Fibroblast of upper back skin (primary cell): ENCODE measurements at regions not wholly inside any gene's neighbourhood (a gene's known extent, or its start where the extent isn't known, plus 50 kb on each side); places are given as distances from the start of the nearest gene placed in this dataset.

Experiments used
- DNase-seq: peaks from one replicate; pipeline ENCODE4 v3.0.0-alpha.2; 2013

DNA sequence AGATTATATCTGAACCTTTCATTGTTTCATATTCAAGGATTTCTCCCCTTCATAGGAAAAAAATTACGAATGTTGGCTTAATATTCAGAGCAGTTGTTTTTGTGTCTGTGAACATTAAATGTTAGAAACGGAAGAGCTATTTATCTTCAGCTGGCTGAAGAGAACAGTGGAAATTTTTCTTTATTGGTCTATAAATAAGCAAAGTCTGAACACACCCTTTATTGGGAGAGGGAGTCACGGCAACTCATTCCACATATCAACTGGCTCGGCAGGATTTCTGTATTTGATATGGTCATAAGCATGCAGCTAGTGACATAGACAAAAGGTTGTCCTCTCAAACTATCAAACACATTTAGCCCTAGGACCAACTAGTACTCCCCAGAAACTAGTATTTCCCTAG lies 468.4 kb upstream of the HNRNPA3 start:
- no peak for DNase-seq

DNA sequence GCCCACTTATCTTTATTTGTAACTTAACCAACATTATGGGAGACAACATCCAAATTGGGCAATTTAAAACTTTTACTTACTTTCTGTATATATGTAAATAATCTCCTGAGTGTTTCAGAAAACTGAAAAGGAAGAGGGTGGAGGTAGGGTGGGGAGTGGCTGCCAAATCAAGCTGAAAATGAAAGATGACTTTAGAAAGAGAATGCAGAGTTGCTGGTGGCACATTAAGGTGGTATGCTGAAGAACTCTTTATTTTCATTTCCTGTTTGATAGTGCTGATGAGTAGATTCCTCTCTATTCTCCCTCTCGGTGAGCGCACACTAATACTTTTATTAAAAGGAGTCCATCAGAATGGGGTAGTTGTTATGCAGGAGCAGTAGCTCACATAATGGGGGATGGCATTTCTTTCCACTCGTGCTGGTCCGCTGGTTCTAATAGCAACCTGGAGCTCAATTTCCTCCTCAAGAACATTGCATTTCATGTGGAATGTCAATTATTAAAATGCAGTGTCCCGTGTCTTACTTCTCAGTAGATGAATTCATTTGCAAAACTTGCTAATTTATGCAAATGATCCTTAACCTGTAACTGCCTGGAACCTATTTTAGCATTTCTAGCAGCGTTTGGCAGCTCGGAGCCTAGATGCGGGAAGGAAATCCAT lies 466.9 kb upstream of the HNRNPA3 start:
- no peak for DNase-seq

DNA sequence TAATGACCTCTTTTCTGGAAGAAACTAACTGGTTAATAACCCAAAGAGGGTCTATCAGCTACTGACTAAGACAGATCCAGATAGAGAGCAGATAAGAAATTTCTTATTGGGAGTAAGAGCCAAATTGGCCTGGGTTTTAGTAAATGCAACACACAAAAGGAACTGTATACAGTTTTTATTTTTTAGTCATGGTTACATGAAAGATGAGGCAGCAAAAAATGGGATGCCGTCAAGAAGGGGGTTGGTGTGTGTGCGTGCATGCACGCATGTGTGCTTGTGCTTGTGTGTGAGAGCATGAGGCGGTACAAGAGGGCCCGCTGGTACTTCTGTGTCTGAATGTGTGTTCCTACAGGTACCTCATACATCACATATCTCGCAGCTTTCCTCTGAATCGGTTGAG lies 466.2 kb upstream of the HNRNPA3 start:
- no peak for DNase-seq

DNA sequence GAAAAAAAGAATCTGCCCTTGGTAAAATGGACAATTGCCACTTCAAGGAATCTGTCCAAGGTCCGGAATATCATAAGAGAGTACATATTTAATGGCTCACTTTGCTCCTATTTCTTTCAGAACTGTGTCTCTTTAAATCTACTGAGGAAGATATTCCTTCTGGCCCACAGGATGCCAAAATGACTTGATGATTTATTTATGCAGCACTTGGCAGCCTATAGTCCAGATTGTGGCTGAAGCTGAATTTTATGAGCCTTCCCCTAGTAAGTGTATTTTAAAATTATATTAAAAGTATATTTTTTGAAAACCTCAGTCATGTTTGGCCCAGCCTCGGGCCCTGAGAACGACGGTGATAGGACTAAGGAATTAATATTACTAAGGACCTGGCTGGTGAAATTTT lies 465.1 kb upstream of the HNRNPA3 start:
- peak; percentile 50 for DNase-seq

DNA sequence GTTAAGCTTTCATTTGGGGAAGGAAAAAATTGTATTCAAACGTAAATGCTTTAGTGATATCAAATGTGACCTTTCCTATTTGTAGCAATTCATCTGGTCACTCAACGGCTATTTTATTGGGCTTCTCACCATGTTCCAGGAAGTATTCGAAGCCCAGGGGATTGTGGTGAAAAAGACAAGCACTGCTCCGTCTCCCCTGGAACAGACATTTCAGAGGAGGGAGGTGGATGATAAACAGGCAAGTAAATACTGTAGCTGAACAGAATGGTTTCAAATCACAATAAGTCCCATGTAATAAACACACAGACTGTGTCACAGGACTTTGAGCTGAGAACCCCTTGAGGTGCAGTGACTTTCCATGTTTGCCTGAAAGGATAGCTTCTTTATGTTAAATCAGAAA lies 464.7 kb upstream of the HNRNPA3 start:
- peak; percentile 2 for DNase-seq

DNA sequence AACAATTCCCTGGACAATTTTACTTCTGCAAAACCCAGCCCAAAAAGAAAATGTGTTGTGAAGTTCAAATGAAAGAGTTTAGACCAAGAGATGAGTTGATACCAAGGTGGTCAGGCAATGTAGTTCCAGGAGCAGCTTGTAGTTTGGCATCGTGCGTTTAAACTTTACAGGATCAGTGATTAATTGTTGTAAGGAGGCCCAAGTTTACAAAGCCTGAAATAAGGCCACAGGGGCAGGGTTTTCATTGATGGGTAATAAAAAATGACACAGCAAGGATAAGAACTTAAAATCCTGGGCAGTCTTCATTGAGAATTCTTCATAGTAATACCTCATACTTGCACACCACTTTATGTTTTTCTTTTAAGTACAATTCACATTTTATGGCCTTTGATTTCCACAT lies 463.9 kb upstream of the HNRNPA3 start:
- DNase-seq = peak; percentile 2

DNA sequence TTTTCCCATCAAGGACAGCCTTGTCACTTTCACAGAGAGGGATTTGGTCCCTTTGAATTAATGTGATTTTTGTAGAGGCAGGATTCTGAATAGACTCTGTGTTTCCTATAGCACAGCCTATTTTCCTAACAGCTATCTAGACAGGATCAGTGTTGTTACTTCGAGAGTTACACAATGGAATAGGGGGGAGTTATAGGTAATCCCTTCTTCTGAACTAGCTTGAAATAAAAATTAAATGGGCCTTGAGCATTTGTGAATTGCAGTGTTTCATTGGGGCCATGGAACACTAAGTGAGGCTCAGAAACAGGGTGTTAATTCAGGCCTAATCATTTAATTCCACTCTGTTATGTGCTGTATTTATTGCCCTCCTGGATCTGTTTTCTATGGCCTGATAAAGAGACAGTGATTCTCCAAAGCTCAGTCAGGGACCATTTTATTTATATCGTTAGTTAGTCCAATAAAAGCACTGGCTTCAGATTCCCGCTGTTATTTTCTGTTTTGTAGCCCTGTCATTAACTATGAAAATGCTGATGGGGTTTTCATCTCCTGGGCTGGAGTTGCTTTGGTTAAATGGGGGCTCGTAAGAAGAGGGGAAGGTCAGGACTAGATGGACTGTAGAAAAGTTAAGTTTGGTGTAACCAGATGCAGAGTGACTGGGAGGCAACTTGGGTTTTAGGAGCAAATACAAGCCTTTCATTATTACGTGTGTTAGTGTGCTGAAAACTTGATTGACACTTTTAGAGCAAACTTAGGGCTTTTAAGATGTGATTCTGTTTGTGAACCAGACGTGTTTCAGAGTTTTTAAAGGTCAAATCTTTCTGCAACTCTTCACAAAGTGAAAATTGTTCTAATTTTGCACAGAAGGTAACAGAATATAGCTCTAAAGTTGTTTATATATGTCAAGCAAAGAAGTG lies 461.0 kb upstream of the HNRNPA3 start:
- no peak for DNase-seq

DNA sequence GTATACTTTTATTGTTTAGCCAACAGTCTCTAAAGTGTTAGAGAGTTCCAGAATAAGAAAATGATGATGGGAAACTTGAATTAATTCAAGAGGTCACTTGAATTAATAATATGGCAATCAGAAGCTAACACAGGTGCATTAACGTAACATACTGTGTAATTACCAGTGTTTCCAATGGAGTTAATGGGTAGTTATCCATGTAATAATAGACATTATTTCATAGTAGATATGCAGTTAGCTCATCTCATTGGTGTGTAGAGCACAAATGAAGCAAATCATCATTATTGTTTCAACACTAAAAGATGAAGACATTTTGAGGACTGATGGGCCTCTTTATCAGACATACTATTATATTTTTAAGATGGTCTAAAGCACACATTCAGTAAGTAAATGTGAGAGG lies 460.3 kb upstream of the HNRNPA3 start:
- DNase-seq = no peak

DNA sequence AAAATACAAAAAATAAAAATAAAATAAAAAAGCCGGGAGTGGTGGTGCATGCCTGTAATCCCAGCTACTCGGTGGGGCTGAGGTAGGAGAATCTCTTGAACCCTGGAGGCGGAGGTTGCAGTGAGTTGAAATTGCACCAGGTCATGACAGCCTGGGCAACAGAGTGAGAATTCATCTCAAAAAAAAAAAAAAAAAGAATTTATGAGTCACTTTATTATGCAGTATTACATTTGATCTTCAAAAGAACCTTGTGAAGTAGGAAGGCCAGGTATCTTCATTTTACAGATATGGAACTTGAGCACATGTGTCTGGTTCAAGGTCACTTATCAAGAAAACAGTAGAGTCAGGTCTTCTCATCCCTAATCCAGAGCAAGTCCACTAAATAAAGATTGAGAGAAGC lies 459.4 kb upstream of the HNRNPA3 start:
- DNase-seq = no peak

DNA sequence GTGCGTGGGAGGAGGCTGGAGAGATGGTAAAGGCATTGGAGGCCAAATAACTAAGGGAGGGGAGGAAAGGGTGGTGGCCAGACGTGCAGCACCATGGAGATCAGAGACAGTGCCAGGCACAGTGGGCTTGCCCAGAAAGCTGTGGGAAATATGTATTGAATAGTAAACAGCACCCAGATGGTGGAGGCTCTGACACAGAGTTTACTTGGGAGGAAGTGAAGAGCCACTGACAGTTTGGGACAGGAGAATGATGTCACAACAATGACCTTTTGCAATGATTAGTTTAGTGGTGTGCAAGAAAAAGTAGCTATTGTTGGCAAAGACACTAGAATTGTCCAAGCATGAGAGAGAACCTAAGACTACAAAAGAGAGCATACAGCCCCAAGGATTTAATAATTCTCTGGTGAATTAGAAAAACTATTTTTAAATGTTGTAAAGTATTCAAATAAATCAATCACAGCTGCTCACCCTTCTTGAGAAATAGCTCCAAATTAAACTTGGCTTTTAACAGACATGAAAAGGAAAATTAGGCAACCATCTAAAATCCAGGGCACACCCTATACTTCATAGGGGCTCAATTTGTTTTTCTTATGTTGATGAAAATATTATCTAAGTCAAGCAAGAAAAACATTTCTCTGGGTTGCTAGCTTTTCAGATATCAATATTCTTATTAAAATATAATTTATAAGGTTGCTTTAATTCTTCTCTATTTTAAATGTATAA lies 458.7 kb upstream of the HNRNPA3 start:
- peak; percentile 14 for DNase-seq

DNA sequence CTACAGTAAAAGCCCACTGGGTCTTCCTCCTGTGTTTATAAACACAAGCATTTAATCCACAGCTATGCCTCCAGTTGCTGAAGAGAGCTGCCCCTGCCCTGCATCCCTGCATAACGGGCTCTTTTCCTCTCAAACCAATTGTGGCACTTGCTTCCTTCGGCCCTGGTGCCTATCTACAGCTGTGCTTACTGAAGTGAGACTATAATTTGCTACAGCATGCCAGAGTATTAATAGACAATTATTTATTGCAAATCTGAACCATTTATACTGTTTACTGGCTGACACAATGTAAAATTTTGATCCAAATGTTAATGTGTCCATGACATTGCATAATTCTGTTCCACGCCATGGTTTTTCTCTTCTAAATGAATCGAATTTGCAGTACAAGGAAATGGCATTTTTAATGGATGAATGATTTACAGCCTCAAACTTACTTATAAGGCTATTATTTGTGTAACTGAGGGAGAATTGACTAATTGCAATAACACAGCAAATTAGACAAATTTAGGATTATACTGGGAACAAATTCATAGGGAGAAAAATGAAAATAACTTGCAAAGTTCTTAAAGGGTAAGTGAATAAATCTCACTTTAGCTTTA lies 457.0 kb upstream of the HNRNPA3 start:
- no peak for DNase-seq

DNA sequence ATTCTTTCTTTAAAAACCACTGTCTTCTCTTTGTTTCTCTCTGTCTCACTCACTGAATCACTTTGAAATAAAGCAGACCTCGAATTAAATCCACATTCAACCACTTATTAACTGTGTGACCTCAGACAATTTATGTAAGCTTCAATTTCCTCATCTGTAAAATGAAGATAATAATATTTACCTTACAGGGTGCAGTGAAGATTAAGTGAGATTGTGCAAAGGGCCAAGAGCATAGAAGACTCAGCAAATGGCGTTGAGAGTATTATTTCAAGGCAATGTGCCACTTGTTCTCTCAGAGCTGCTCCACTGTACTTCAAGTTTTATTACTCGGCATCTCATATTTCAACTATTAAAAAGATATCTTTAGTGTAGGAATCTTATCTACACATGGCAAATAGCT lies 454.2 kb upstream of the HNRNPA3 start:
- DNase-seq = no peak

DNA sequence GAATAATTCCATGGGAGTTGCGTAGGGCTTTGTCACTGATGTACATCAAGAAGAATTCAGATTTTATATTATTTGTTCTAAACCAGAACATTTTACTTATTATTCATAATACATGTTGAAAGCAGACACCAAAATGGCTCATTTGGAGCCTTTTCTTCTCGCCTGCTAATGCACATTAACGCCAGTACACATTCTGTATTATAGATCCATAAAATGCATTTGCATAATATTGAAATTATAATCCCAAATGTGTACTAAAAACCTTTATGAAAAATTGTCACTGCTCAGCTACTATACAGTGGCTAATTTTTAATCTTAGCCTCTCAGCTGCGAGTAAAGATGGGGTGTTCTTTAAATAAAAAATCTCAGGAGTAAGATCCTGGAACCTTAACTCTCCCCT lies 452.2 kb upstream of the HNRNPA3 start:
- DNase-seq = no peak

DNA sequence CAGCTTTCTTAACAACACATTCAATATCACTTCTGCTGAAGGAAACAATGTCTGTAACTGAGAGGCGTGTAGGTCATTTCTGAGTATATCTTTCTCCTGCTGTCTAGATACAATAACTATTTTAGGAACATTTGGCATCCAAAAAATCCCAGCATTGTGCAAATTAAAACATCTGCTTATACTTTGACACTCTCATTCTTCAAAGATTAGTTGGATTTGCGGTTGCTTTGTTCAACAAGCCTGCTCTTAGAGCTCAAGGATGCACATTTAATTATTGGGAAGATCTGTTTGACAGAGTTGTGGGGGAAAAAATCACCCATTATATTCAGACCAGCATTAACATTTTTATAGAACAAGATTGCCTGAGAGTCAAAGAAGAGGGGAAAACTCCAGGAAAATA lies 449.5 kb upstream of the HNRNPA3 start:
- DNase-seq = peak; percentile 61

DNA sequence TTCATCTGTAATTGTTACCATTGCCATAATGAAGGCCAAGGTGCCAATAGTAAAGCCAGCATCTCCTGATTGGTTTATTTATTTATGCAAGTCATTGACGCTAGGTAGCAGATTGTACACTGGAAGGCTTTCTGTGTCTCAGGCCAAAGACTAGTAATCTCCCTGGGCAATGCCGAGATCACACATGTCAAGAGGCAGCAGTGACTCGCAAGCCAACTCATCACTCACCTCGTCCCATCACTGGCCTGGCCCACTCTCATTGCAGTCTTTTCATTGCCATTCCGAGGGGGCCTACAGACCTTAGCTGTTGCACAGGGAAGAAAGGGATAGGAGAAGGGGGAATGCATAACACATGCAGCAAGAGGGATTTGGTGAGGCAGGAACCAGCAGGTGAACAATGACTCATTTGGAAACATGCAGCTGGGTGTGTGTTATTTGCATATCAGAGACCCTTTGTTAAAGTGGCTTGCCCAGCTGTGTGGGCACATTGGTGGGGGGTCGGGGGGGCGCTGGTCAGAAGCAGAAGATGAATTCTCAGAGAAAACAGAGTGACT lies 448.7 kb upstream of the HNRNPA3 start:
- DNase-seq = no peak

DNA sequence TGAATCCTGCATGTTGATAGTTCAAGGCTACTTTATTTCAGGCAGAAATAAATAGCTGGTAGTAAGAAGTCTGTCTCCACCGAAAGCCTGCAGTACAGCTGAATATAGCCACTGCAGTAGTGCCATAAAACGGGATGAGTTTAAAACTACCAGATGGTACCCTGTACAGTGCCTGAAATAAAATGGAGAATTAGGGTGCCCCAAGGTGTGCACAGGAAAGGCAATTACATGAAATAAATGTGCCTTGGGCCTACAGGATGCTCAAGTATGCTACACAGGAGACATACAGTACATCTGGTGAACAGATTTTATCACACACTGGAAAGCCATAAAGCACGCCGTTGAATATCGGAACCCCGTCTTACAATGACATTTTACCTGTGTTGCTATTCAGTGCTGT lies 447.7 kb upstream of the HNRNPA3 start:
- DNase-seq = no peak

DNA sequence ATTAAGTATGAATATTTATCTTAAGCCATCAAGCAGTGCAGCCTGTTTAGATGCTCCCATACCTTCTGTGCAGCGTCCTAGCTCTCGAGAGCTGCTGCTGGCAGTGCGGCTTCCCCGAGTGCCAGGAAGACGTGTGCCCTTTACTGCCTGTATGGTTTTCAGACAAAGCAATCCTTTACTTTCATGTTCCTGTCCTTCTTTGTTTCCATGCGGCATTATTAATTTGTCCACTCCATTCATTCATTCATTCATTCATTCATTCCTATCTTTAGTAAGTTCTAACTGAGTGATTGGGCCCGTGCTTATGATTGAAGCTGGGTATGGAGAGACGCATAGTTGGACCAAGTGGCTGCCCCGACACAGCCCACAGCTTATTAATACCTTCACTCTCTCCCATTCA lies 446.6 kb upstream of the HNRNPA3 start:
- DNase-seq = no peak

DNA sequence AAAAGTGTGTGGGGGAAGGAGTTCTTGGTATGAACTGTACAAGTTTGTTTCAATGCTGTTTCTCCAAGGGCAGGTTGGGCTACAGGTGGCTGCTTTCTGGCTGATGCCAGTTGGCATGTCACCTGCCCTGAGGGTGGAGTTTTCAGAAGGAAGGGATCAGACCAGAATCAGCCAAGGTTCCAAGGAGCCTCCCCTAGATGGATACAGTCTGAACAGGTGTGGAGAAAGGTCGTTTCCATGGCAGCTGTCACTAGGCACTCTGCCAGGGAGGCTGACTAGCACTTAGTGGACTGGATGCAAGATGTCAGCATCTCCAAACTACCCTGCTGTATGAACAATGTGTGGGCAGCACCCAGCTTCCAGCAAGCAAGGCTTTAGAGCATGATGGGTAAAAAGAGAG lies 444.4 kb upstream of the HNRNPA3 start:
- DNase-seq = no peak

DNA sequence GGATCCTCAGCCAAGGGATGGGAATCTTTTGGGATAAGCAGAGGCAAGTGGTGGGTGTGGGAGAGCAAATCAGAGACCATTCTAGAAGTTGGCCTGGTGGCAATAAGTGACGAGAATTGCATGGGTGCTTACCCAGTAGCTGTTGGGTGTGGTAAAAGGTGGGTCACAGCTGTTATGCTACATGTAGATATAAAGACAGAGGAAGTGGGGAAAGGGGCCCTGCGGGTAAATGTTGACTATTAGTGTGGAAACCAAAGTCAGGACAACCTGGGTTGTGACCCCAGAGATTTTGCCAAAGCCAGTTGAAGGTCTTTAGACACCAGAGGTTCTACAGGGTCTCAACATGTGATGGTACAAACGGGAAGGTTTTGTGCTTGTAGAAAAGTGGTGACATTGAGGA lies 443.6 kb upstream of the HNRNPA3 start:
- no peak for DNase-seq

DNA sequence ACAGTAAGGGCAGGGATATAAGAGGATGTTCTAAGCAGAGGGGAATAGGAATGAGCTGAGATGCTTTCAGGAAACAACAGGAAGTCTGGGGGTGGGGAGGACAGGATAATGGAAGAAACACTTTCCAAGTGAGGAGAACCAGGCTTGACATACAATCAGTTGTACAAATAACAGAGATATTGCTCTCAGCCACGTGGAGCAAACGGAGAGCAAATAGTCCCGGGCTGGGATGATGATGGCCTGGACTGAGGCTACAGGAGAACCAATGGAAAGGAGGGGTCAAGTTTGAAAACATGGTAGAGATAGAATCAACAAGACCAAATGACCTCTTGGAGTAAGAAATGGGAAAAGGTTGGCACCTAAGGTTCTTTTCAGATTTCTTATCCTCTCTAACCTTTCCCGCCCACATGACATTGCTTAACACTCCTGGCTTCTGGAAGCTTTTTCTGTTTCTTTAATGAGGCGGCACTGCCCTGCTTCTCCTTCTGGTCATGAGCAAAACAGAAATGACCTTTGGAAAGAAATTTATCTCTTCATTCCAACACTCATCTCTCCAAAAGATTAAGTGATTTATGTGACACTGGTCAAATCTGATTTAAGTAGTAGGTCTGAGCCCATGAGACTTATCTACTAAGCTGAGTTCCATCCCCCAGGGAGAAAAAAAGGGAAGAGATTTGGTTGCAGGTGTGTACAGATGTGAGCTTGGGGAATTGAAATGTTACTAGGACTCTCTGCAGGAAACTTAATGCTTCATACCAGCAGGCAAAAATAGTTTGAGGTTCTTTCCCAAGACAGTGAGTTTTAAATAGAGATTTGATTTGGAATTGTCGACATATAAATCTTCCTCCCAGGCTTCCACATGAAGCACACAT lies 442.9 kb upstream of the HNRNPA3 start:
- DNase-seq = no peak

DNA sequence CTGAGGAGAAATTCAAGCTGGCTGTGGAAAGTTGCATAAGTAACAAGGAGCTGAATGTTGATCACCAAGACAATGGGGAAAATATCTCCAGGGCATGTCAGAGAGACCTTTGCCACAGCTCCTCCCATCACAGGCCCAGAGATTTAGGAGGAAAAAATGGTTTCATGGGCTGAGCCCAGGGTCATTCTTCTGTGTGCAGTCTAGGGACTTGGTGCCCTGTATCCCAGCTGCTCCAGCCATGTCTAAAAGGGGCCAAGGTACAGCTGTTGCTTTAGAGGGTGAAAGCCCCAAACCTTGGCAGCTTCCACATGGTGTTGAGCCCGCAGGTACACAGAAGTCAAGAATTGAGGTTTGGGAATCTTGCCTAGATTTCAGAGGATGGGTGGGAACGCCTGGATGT lies 439.8 kb upstream of the HNRNPA3 start:
- no peak for DNase-seq
